WTC11 (cell line): ENCODE measurements at regions not wholly inside any gene's neighbourhood (a gene's known extent, or its start where the extent isn't known, plus 50 kb on each side); places are given as distances from the start of the nearest gene placed in this dataset.

ENCODE experiments used
- ATAC-seq: fragments of 200-7000 bp; cut with Tn5 transposase; 2 replicates; pipeline ENCODE4 v1.10.0; 2021; ENCODE audit warnings: mild to moderate bottlenecking, moderate library complexity
- CTCF ChIA-PET: fragments of 300-600 bp; sonication (Branson Sonifier 250); formaldehyde crosslinking; loops from one replicate; lab custom pipeline; 2021; ENCODE audit warnings: antibody characterized with exemption; lab: Charles Lee
- POLR2A ChIA-PET: fragments of 350-600 bp; sonication (Branson Sonifier 250); formaldehyde crosslinking; loops from one replicate; lab custom pipeline; 2021; ENCODE audit warnings: antibody characterized with exemption; lab: Charles Lee
- DNase-seq: peaks from one replicate; pipeline ENCODE4 v3.0.0; 2021; ENCODE audit warnings: low spot score
- H3K27ac Mint-ChIP-seq: 2 replicates; pipeline ENCODE4 v1.8.0; 2021; ENCODE audit warnings: mixed read lengths
- H3K27me3 Mint-ChIP-seq: 2 replicates; pipeline ENCODE4 v1.8.0; 2021; ENCODE audit warnings: low read depth, mild to moderate bottlenecking, moderate library complexity, mixed read lengths
- H3K36me3 Mint-ChIP-seq: 2 replicates; pipeline ENCODE4 v1.8.0; 2021; ENCODE audit warnings: mixed read lengths
- H3K4me1 Mint-ChIP-seq: 2 replicates; pipeline ENCODE4 v1.8.0; 2022; ENCODE audit warnings: mixed read lengths
- H3K4me3 Mint-ChIP-seq: 2 replicates; pipeline ENCODE4 v1.8.0; 2021; ENCODE audit warnings: mild to moderate bottlenecking, moderate library complexity, mixed read lengths
- H3K9me3 Mint-ChIP-seq: 2 replicates; pipeline ENCODE4 v1.8.0; 2021; ENCODE audit warnings: mixed read lengths
- AFF4 ChIP-seq: sonication (generic); formaldehyde crosslinking; IDR thresholded peaks from 2 replicates; pipeline ENCODE4 v1.8.1; 2023; ENCODE audit warnings: mild to moderate bottlenecking, missing genetic modification reagents, borderline replicate concordance
- ELF4 ChIP-seq: sonication (generic); formaldehyde crosslinking; IDR thresholded peaks from 2 replicates; pipeline ENCODE4 v1.8.1; 2022; ENCODE audit warnings: low read depth, mild to moderate bottlenecking, moderate library complexity, missing genetic modification reagents
- ESRRA ChIP-seq: sonication (generic); formaldehyde crosslinking; IDR thresholded peaks from 2 replicates; pipeline ENCODE4 v1.8.1; 2022; ENCODE audit warnings: mild to moderate bottlenecking, missing genetic modification reagents, borderline replicate concordance
- ETV6 ChIP-seq: sonication (generic); formaldehyde crosslinking; IDR thresholded peaks from 2 replicates; pipeline ENCODE4 v1.8.1; 2022; ENCODE audit warnings: mild to moderate bottlenecking, missing genetic modification reagents
- GABPB1 ChIP-seq: sonication (generic); formaldehyde crosslinking; IDR thresholded peaks from 2 replicates; pipeline ENCODE4 v1.8.1; 2023; ENCODE audit warnings: mild to moderate bottlenecking, missing genetic modification reagents
- HMGXB4 ChIP-seq: sonication (generic); formaldehyde crosslinking; IDR thresholded peaks from 2 replicates; pipeline ENCODE4 v1.8.1; 2023; ENCODE audit warnings: mild to moderate bottlenecking, moderate library complexity, missing genetic modification reagents
- IRF1 ChIP-seq: sonication (generic); formaldehyde crosslinking; IDR thresholded peaks from 2 replicates; pipeline ENCODE4 v1.8.0; 2023; ENCODE audit warnings: missing genetic modification reagents
- MAX ChIP-seq: sonication (generic); formaldehyde crosslinking; IDR thresholded peaks from 2 replicates; pipeline ENCODE4 v1.8.0; 2022; ENCODE audit warnings: mild to moderate bottlenecking, missing genetic modification reagents
- MXD4 ChIP-seq: fragments of 250-450 bp; sonication (Bioruptor Pico); IDR thresholded peaks from 2 replicates; pipeline ENCODE4 v1.8.0; 2021; ENCODE audit warnings: mild to moderate bottlenecking, moderate library complexity, borderline replicate concordance
- OVOL2 ChIP-seq: fragments of 250-450 bp; sonication (Bioruptor Pico); IDR thresholded peaks from 2 replicates; pipeline ENCODE4 v1.9.0; 2021; ENCODE audit warnings: mild to moderate bottlenecking, borderline replicate concordance
- PREB ChIP-seq: sonication (generic); formaldehyde crosslinking; IDR thresholded peaks from 2 replicates; pipeline ENCODE4 v1.8.1; 2022; ENCODE audit warnings: mild to moderate bottlenecking, missing genetic modification reagents, moderate library complexity, borderline replicate concordance
- RORB ChIP-seq: fragments of 250-450 bp; sonication (Bioruptor Pico); IDR thresholded peaks from 2 replicates; pipeline ENCODE4 v1.9.0; 2021; ENCODE audit warnings: mild to moderate bottlenecking
- SP1 ChIP-seq: sonication (generic); formaldehyde crosslinking; conservative IDR thresholded peaks from 2 replicates; pipeline ENCODE4 v1.8.1; 2022; ENCODE audit warnings: missing genetic modification reagents
- TCF7 ChIP-seq: sonication (generic); formaldehyde crosslinking; IDR thresholded peaks from 2 replicates; pipeline ENCODE4 v1.8.0; 2022; ENCODE audit warnings: mild to moderate bottlenecking, low read depth, missing genetic modification reagents, moderate library complexity
- TEAD4 ChIP-seq: sonication (generic); formaldehyde crosslinking; IDR thresholded peaks from 2 replicates; pipeline ENCODE4 v1.8.0; 2022; ENCODE audit warnings: mild to moderate bottlenecking, missing genetic modification reagents
- USF1 ChIP-seq: sonication (generic); formaldehyde crosslinking; IDR thresholded peaks from 2 replicates; pipeline ENCODE4 v1.8.0; 2022; ENCODE audit warnings: mild to moderate bottlenecking, missing genetic modification reagents
- ZBTB21 ChIP-seq: sonication (generic); formaldehyde crosslinking; IDR thresholded peaks from 2 replicates; pipeline ENCODE4 v1.8.1; 2023; ENCODE audit warnings: mild to moderate bottlenecking, missing genetic modification reagents, borderline replicate concordance
- ZNF138 ChIP-seq: sonication (generic); formaldehyde crosslinking; conservative IDR thresholded peaks from 2 replicates; pipeline ENCODE4 v1.8.1; 2022; ENCODE audit warnings: mild to moderate bottlenecking, moderate library complexity, missing genetic modification reagents
- ZNF425 ChIP-seq: fragments of 250-450 bp; sonication (Bioruptor Pico); conservative IDR thresholded peaks from 2 replicates; pipeline ENCODE4 v1.9.0; 2021; ENCODE audit warnings: mild to moderate bottlenecking
- ZNF671 ChIP-seq: fragments of 250-450 bp; sonication (Bioruptor Pico); IDR thresholded peaks from 2 replicates; pipeline ENCODE4 v1.8.0; 2021; ENCODE audit warnings: mild to moderate bottlenecking

GRCh38 chr15:100723315-100723801, 121.0 kb downstream of the ASB7 start:
- H3K9me3 Mint-ChIP-seq, result no peaks in the 10 kb centered on the region
- TF ChIP-seq MAX (no peak), ZNF138 (no peak), ZNF671 (no peak), USF1 (CRISPR knock-in tag) (no peak), RORB (CRISPR knock-in tag) (no peak), TEAD4 (CRISPR knock-in tag) (no peak)
- ATAC-seq (no peak), DNase-seq (no peak)
- no peak overlapping the region for H3K4me3 Mint-ChIP-seq
- no peaks in the 10 kb centered on the region for H3K36me3 Mint-ChIP-seq
- H3K4me1 Mint-ChIP-seq, result peaks cover 8% of the 10 kb centered on the region
- H3K27ac Mint-ChIP-seq, result no peak overlapping the region
- H3K27me3 Mint-ChIP-seq, result no peaks in the 10 kb centered on the region; the same call in 1 of the 2 replicates
- ChIA-PET CTCF (no interaction called here), POLR2A (no interaction called here)

GRCh38 chr15:100725121-100726069, 123.0 kb downstream of the ASB7 start:
- no peaks in the 10 kb centered on the region for H3K27me3 Mint-ChIP-seq
- ChIA-PET CTCF (interaction anchor here (0.6 to 1.2 kb wide), 3 partner anchors 12 to 247 kb away, joined by 3 read pairs; no protein-coding TSS in a partner anchor), POLR2A (no interaction called here)
- TF ChIP-seq MXD4 (no peak), TCF7 (CRISPR knock-in tag) (no peak), SP1 (CRISPR knock-in tag) (no peak), ESRRA (CRISPR knock-in tag) (no peak), AFF4 (CRISPR knock-in tag) (no peak), ZNF425 (no peak), HMGXB4 (CRISPR knock-in tag) (no peak), ETV6 (no peak), OVOL2 (CRISPR knock-in tag) (no peak), ELF4 (no peak), PREB (CRISPR knock-in tag) (no peak), TEAD4 (CRISPR knock-in tag) (no peak), ZBTB21 (CRISPR knock-in tag) (no peak), IRF1 (CRISPR knock-in tag) (no peak), GABPB1 (CRISPR knock-in tag) (no peak)
- H3K4me3 Mint-ChIP-seq, result no peak overlapping the region
- DNase-seq (no peak), ATAC-seq (no peak)
- H3K4me1 Mint-ChIP-seq, result peaks cover 8% of the 10 kb centered on the region
- no peaks in the 10 kb centered on the region for H3K36me3 Mint-ChIP-seq
- H3K27ac Mint-ChIP-seq, result no peak overlapping the region
- no peaks in the 10 kb centered on the region for H3K9me3 Mint-ChIP-seq
